ENCODE measurements at regions not wholly inside any gene's neighbourhood (a gene's known extent, or its start where the extent isn't known, plus 50 kb on each side); places are given as distances from the start of the nearest gene placed in this dataset.

DNA sequence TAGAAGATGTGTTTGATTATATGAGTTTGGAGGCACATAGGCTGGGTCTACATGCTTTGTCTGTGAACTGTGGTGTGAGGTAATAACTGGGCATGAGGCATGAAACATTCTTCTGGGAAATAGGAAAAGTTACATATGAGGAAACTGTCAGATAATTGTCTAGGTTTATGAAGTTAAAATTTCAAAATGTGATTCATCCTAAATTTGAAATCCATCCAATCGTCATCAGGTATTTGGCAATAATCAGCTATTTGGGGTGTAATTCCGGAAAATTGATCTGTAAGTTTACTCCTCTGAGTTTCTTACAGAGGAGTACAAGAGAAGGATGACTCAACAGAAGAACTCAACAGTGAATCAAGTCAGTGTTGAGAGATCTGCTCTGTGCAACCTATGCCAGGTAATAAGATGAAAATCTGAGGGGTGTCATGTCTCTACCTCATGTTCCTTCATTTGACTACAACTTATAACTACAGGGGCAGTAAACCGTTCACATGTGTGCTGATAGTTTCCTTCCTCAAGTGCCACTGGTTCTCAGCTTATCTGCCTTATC lies 1171.6 kb upstream of the CDH18 start:
- DNase-seq = no peak

GRCh38 chr5:21154526-21154925 lies 1166.5 kb upstream of the CDH18 start:
- no peak for DNase-seq

GRCh38 chr5:21152611-21153010 lies 1164.6 kb upstream of the CDH18 start:
- peak; percentile 42 for DNase-seq

GRCh38 chr5:21145376-21145775 lies 1157.4 kb upstream of the CDH18 start:
- DNase-seq = no peak

DNA sequence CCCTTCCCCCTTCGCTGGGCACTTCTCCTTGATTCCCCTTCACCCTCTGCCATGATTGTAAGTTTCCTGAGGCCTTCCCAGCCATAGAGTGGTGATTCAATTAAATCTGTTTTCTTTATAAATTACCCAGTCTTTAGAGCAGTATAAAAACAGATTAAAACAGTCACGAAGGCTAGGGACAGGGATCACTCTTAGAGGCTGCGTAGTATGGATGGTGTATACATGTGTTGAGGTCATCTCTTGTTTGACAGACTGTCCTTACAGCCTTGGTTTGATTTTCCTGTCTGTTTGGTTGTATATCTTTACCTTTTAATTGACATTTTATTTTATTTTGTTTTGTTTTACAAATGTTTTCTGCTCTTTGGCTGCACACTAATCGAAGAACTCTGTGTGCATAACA lies 1155.7 kb upstream of the CDH18 start:
- DNase-seq = no peak

- DNase-seq = no peak
These were observed 1154.8 kb upstream of the CDH18 start for GRCh38 chr5:21142791-21143190.

- no peak for DNase-seq
These were observed 1153.0 kb upstream of the CDH18 start for GRCh38 chr5:21140987-21141386.

GRCh38 chr5:21126236-21126635 lies 1138.2 kb upstream of the CDH18 start:
- no peak for DNase-seq

DNA sequence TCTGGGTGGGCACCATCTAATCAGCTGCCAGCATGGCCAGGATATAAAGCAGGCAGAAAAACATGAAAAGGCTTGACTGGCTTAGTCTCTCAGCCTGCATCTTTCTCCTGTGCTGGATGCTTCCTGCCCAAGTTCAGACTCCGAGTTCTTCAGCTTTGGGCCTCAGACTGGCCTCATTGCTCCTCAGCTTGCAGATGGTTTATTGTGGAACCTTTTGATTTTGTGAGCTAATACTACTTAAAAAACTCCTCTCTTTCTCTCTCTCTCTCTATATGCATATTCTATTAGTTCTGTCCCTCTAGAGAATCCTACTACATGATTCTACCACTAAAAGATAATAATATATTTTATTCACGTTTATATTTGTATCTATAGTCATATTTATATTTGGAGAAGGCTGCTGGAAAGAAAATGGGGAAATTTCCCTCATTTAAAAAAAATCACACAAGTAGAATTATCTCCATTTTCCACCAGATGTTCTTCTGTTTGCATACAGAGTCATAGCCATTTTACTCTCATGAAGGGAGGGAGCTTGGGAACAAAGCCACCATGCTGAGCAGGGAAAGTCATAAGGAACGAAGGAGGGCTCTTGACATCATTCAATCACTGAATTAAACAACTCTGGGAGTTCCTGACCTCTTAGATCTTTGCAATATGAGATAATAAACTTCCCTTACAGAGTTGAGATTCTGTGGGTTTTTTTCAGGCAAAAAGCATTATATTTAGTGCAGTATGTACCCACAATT lies 1137.4 kb upstream of the CDH18 start:
- DNase-seq = no peak

DNA sequence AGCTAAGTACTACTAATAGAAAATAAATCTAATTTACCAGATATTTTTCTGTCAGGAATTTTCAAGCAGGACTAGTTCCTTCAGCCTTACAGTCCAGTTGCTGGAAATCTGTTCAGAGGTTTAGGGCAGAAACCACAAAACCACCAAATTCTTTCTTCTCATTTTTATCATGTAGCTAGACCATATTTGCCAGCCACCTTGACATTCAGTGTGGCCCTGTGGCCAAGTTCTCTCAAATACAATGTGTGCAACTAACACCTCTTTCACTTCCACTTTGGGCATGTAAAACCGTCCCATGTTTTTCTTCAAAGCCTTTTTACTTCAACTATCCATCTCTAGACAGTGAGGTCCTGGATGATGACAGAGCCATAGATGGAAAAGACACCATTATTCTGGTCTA lies 1133.2 kb upstream of the CDH18 start:
- peak; percentile 61 for DNase-seq

DNA sequence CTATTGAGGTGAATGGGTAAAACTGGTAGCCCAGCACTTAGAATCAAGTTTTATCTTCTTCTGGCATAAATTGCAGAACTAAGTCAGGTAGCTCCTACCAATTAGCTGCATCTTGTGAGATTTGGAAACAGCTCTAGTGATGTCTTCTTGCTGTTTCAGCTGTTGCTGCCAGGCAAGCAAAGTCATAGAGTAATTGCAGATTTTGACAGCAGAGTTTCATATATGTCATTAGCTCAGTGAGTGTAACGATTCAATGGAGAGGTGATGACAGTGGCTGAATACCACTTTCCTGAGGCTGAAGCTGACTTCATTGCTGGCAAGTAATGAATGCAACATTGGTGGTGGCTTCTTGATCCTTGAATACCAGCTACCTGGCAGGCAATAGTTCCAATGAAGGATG lies 1109.7 kb upstream of the CDH18 start:
- no peak for DNase-seq

GRCh38 chr5:21094619-21095018 lies 1106.6 kb upstream of the CDH18 start:
- DNase-seq = no peak

- no peak for DNase-seq
These were observed 1099.8 kb upstream of the CDH18 start for GRCh38 chr5:21087766-21088165.

DNA sequence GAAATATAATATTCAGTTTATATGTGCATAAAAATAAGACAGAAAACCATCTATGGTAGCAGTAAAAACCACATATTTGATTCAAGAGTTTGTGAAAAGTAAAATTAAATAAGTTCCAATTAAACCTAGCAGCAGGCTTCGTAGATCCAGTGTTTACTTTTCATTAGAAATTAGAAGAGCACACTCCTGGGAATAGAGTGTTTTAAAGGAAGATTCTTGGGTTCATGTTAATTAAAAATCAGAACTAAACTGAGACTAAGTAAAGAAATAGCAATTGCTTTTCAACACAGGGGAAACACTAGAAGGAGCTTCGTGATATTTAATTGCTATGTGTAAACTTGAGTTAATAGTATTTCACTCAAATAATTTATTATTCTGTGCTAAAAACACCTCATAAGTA lies 1097.8 kb upstream of the CDH18 start:
- DNase-seq = no peak

DNA sequence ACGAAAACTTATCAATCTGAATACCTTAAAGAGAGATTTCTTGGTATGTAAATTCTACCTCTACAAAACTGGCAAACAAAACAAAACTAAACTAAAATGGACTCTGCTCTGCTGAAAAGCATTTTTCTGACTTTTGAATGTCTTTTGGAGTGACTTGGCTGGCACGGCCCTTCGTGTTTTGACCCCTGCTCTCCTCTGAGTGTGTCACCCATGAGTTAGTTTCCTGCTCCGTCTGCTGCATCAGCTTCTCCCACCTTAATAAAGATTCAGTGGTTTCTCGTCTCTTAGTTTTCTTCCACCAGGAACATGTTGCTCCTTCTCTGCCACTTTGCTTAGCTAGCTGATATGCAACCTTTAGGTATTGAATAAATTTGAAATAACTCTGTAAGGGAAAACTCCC lies 1084.0 kb upstream of the CDH18 start:
- no peak for DNase-seq

DNA sequence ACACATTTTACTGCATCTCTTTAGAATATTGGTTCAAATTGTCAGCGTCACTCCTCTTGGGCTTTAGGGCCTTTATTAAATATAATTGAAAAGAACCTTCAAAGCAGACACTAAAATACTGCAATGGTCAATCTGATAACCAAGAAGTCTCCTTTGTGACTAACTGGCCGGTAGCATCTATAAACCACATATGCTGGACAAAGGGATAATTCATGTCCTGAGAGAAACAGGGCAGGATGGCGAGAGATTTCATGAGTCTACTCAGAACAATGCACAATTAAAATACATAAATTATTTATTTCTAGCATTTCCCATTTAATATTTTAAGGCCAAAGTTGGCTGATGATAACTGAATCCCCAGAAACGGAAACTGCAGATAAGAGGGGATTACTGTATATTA lies 1083.4 kb upstream of the CDH18 start:
- no peak for DNase-seq

DNA sequence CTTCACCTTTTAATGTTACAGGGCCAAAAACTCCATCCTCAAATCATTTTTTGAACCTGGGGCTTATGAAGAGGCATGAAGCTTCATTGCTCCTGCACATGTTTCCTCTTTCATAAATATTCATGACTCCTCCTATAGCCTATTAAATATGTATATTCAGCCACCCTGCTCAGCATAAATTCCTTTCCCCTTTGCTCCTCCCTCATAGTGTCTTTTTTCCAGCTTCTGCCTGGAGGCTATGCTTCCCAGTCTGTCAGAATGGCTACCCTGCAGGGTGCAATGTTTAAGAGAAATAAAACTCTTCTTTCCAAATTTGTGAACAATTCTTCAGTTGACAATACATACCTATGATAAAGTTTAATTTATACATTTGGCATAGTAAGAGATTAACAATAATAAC lies 1082.9 kb upstream of the CDH18 start:
- no peak for DNase-seq

DNA sequence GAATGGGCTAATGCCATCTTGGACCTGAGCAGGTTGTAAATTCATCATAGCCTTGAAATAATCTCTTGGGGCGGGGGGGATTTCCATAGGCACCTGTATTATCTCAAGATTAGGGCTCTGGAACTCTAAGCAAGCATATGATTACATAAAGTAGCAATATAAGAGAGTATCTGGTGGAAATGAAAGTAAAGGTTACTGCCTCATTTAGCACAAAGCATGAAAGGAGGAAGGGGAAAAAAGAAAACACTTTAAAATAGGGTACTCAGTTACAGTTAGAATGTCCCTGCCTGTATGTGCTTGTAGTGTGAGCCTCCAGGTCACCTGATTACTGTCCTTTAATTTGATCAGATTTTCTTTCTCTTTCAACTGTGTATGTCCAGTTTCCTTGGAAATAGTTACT lies 1079.7 kb upstream of the CDH18 start:
- peak; percentile 21 for DNase-seq

DNA sequence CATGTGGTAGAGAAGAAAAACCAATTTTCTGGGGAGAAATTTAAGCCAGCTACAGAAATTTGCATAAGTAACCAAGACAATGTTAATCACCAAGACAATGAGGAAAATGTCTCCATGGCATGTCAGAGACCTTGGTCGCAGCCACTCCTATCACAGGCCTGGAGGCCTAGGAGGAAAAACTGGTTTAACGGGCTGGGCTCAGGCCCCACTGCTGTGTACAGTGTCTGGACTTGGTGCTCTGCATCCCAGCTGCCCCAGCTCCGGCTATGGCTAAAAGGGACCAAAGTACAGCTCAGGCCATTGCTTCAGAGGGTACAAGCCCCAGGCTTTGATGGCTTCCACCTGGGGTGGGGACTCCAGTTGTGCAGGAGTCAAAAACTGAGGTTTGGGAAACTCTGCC lies 1075.1 kb upstream of the CDH18 start:
- no peak for DNase-seq

- no peak for DNase-seq
These were observed 1070.3 kb upstream of the CDH18 start for GRCh38 chr5:21058289-21058688.

DNA sequence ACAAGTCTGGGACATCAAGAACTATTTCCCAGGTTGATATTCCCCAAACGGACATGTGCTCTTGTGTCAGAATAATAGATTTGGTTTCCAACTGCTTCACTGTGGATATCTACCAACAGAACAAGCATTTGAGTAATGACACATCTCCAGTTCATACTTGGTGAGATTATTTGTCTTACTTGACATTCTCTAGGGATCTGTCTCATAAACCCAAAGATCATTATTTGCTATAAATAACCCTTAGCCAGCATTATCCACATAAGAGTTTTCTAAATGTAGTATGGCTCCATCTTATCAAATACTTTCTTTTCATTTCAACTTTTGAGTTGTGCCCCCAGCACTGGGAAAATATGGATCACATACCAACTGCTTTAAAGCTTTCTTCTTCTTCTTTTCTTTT lies 1063.9 kb upstream of the CDH18 start:
- no peak for DNase-seq

GRCh38 chr5:21049901-21050300 lies 1061.9 kb upstream of the CDH18 start:
- DNase-seq = peak; percentile 17

GRCh38 chr5:21030981-21031380 lies 1043.0 kb upstream of the CDH18 start:
- DNase-seq = peak; percentile 26

GRCh38 chr5:21024966-21025365 lies 1037.0 kb upstream of the CDH18 start:
- DNase-seq = no peak

DNA sequence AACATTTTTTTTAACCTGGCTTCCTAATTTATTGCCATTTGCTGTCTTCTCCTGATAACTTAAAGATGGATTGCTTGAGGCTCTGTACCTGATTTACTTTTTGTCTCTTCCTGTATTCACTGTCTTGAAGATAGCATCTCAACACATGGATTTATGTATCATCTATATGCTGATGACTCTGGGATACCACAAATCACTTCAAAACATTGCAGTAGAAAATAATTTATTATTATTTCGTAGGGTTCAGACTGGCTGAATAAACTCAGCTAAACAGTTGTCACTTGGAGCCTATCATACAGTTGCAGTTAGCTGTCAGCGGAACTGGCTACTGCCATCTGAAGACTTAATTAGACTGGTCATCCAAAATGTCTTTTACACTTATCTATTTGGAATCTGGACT lies 1025.2 kb upstream of the CDH18 start:
- no peak for DNase-seq
